HepG2 (cell line): ENCODE measurements at regions not wholly inside any gene's neighbourhood (a gene's known extent, or its start where the extent isn't known, plus 50 kb on each side); places are given as distances from the start of the nearest gene placed in this dataset.

Source experiments
- ATAC-seq: fragments of 200-7000 bp; cut with Tn5 transposase; 3 replicates; pipeline ENCODE4 v1.9.1; 2020; ENCODE audit warnings: mild to moderate bottlenecking, moderate library complexity
- BruUV-seq: library from RNA; stranded (reverse); fragments of 400-500 nt; replicated peaks from 2 replicates; lab custom pipeline; 2021; lab: Mats Ljungman, UMichigan
- CTCF ChIA-PET: fragments of 300-600 bp; formaldehyde crosslinking; extraction: SDS; loops from one replicate; lab custom pipeline; 2021; ENCODE audit warnings: low total read pairs, inconsistent platforms, low intra/inter-chr PET ratio; lab: Yijun Ruan, JAX
- POLR2A ChIA-PET: fragments of 350-600 bp; sonication (Branson Sonifier 250); formaldehyde crosslinking; loops from one replicate; lab custom pipeline; 2020; ENCODE audit warnings: antibody characterized with exemption, inconsistent platforms; lab: Yijun Ruan, JAX
- DNase-seq: peaks from one replicate; pipeline ENCODE4 v3.0.0-alpha.2; 2015; ENCODE audit warnings: low spot score
- FAIRE-seq: peaks from 3 replicates; lab custom pipeline; 2011; peaks lifted over from hg19 to GRCh38; lab: Jason Lieb, UNC
- H2AFZ ChIP-seq: one replicate; pipeline ENCODE4 v1.6.1; 2011; ENCODE audit warnings: low read length, inconsistent platforms
- H3K27ac ChIP-seq: fragments of 300-600 bp; 3 replicates; pipeline ENCODE4 v1.8.0; 2011; ENCODE audit warnings: mixed run types, mild to moderate bottlenecking, mixed read lengths, low read length, inconsistent platforms; ENCODE audit not compliant: insufficient read depth; ENCODE audit errors: extremely low read length
- H3K27me3 ChIP-seq, 2 experiments: fragments of 200-600 bp in 1 of 2; 2 replicates in 1 of 2; 3 replicates in 1 of 2; pipeline versions ENCODE4 v1.6.0 to v1.8.0; 2011; ENCODE audit warnings: low read length in 2 of 2, mild to moderate bottlenecking in 2 of 2, moderate library complexity in 2 of 2, inconsistent platforms in 1 of 2; ENCODE audit not compliant: insufficient read depth in 2 of 2, control insufficient read depth in 1 of 2
- H3K36me3 ChIP-seq, 2 experiments: fragments of 200-600 bp in 1 of 2; replicated peaks in 1 of 2; 2 replicates in 1 of 2; 3 replicates in 1 of 2; pipeline versions ENCODE4 v1.5.1 to v1.8.0; 2011; ENCODE audit warnings: low read length in 2 of 2, inconsistent platforms in 1 of 2; ENCODE audit not compliant: insufficient read depth in 2 of 2, control insufficient read depth in 1 of 2
- H3K4me1 ChIP-seq: 2 replicates; pipeline ENCODE4 v1.5.1; 2012; ENCODE audit warnings: low read length, inconsistent platforms; ENCODE audit not compliant: insufficient read depth
- H3K4me2 ChIP-seq: 2 replicates; pipeline ENCODE4 v1.6.0; 2011; ENCODE audit warnings: low read depth, low read length, inconsistent platforms
- H3K4me3 ChIP-seq, 3 experiments: fragments of 200-600 bp in 1 of 3; sonication (generic), shearing (Covaris generic) in 1 of 3; replicated peaks in 1 of 3; 2 replicates each; pipeline ENCODE4 v1.5.1; 2011 to 2016; ENCODE audit warnings: low read length in 3 of 3, inconsistent platforms in 2 of 3, low read depth in 2 of 3, mild to moderate bottlenecking in 2 of 3, control low read depth in 1 of 3, mixed read lengths in 1 of 3; ENCODE audit not compliant: insufficient read depth in 1 of 3
- H3K79me2 ChIP-seq: one replicate; pipeline ENCODE4 v1.6.1; 2011; ENCODE audit warnings: low read length, inconsistent platforms; ENCODE audit not compliant: insufficient read depth
- H3K9ac ChIP-seq: 2 replicates; pipeline ENCODE4 v1.6.0; 2011; ENCODE audit warnings: mild to moderate bottlenecking, low read depth, low read length, inconsistent platforms; ENCODE audit not compliant: insufficient read depth
- H3K9me3 ChIP-seq: 2 replicates; pipeline ENCODE4 v1.5.1; 2012; ENCODE audit warnings: mild to moderate bottlenecking, low read length
- H4K20me1 ChIP-seq: 2 replicates; pipeline ENCODE4 v1.6.0; 2011; ENCODE audit warnings: inconsistent platforms, mild to moderate bottlenecking, low read length, moderate library complexity; ENCODE audit not compliant: insufficient read depth
- CEBPZ ChIP-seq: IDR thresholded peaks from 2 replicates; pipeline ENCODE4 v1.6.1; 2012; ENCODE audit warnings: low read length, improper control_type of control experiment
- CSRNP1 ChIP-seq: sonication (generic); formaldehyde crosslinking; IDR thresholded peaks from 2 replicates; pipeline ENCODE4 v1.8.1; 2023; ENCODE audit warnings: mild to moderate bottlenecking, missing genetic modification reagents
- E2F1 ChIP-seq: sonication (generic); formaldehyde crosslinking; IDR thresholded peaks from 2 replicates; pipeline ENCODE4 v1.5.0; 2020; ENCODE audit warnings: missing genetic modification reagents
- FOSL2 ChIP-seq: sonication (generic); formaldehyde crosslinking; IDR thresholded peaks from 2 replicates; pipeline ENCODE4 v1.4.0; 2020; ENCODE audit warnings: missing genetic modification reagents
- MBNL3 ChIP-seq: fragments of 250-450 bp; sonication (Bioruptor Pico); conservative IDR thresholded peaks from 2 replicates; pipeline ENCODE4 v1.8.0; 2022; ENCODE audit warnings: mild to moderate bottlenecking, inconsistent platforms
- PATZ1 ChIP-seq: sonication (generic); formaldehyde crosslinking; IDR thresholded peaks from 2 replicates; pipeline ENCODE4 v1.4.0; 2020; ENCODE audit warnings: missing genetic modification reagents
- SALL2 ChIP-seq: sonication (generic); formaldehyde crosslinking; IDR thresholded peaks from 2 replicates; pipeline ENCODE4 v1.8.1; 2023; ENCODE audit warnings: mild to moderate bottlenecking, missing genetic modification reagents, inconsistent platforms
- SP140L ChIP-seq: sonication (generic); formaldehyde crosslinking; IDR thresholded peaks from 2 replicates; pipeline ENCODE4 v1.4.0; 2020; ENCODE audit warnings: missing genetic modification reagents, borderline replicate concordance
- SPEN ChIP-seq: sonication (generic); formaldehyde crosslinking; IDR thresholded peaks from 2 replicates; pipeline ENCODE4 v1.5.1; 2020; ENCODE audit warnings: low read depth, mild to moderate bottlenecking, missing genetic modification reagents
- ZFP82 ChIP-seq: sonication (generic); formaldehyde crosslinking; IDR thresholded peaks from 2 replicates; pipeline ENCODE4 v1.5.1; 2020; ENCODE audit warnings: mild to moderate bottlenecking, missing genetic modification reagents, borderline replicate concordance
- ZNF432 ChIP-seq: sonication (generic); formaldehyde crosslinking; IDR thresholded peaks from 2 replicates; pipeline ENCODE4 v1.5.0; 2020; ENCODE audit warnings: missing genetic modification reagents, mild to moderate bottlenecking, borderline replicate concordance
- ZNF460 ChIP-seq: sonication (generic); formaldehyde crosslinking; IDR thresholded peaks from 2 replicates; pipeline ENCODE4 v1.5.1; 2020; ENCODE audit warnings: missing genetic modification reagents, mild to moderate bottlenecking, borderline replicate concordance
- ZNF614 ChIP-seq: IDR thresholded peaks from 2 replicates; pipeline ENCODE4 v1.6.1; 2018; ENCODE audit warnings: missing biosample characterization, missing genetic modification reagents, inconsistent platforms, borderline replicate concordance
- ZNF792 ChIP-seq: IDR thresholded peaks from 2 replicates; pipeline ENCODE4 v1.6.1; 2016
- ZXDC ChIP-seq: sonication (generic); formaldehyde crosslinking; IDR thresholded peaks from 2 replicates; pipeline ENCODE4 v1.5.0; 2020; ENCODE audit warnings: mild to moderate bottlenecking, missing genetic modification reagents
- WGBS: methylation state at CpG from one replicate; pipeline ENCODE4 v1.1.6; 2017; ENCODE audit warnings: low lambda C conversion rate; 5-methylcytosine and 5-hydroxymethylcytosine counted together
- in situ Hi-C: cut with HindIII; loops from 2 replicates; pipeline ENCODE4 v1.10.0; 2017; ENCODE audit warnings: low pct_unique_long_range_greater_than_20kb; ENCODE audit not compliant: extremely low pct_ligation_motif_present
- intact Hi-C: fragments of 100-400 bp; cut with micrococcal nuclease; formaldehyde crosslinking; loops from one replicate; pipeline ENCODE4 v1.10.0; 2022; ENCODE audit not compliant: unreplicated experiment

GRCh38 chr3:111282024-111282423 is 210.4 kb downstream of the NECTIN3 start:
- POLR2A ChIA-PET = no interaction called here
- in situ Hi-C loops = no loop called here
- DNase-seq (no peak), FAIRE-seq (no peak), ATAC-seq (no peak)
- Histone ChIP-seq H3K27me3 (no peaks in the 10 kb centered on the region), H3K4me2 (no peak overlapping the region), H4K20me1 (no peaks in the 10 kb centered on the region), H2AFZ (no peak overlapping the region), H3K4me3 (no peak overlapping the region), H3K27ac (no peak overlapping the region), H3K36me3 (no peaks in the 10 kb centered on the region), H3K79me2 (no peaks in the 10 kb centered on the region), H3K9ac (no peak overlapping the region), H3K9me3 (no peaks in the 10 kb centered on the region), H3K4me1 (no peaks in the 10 kb centered on the region)
- BruUV-seq = no TSS peak
- 0% methylated on average over 6 of the region's 6 CpGs for WGBS
- CTCF ChIA-PET = no interaction called here
- intact Hi-C loops = no loop called here
- no peak for TF ChIP-seq E2F1 (CRISPR knock-in tag)
- TF ChIP-seq ZNF460 (CRISPR knock-in tag) = no peak
- no peak for TF ChIP-seq SP140L (CRISPR knock-in tag)
- TF ChIP-seq ZNF432 (CRISPR knock-in tag) = no peak
- no peak for TF ChIP-seq SALL2 (CRISPR knock-in tag)
- no peak for TF ChIP-seq ZXDC
- TF ChIP-seq ZNF792 (CRISPR knock-in tag) = no peak
- no peak for TF ChIP-seq FOSL2 (CRISPR knock-in tag)
- TF ChIP-seq MBNL3 (CRISPR knock-in tag) = no peak
- no peak for TF ChIP-seq CEBPZ
- TF ChIP-seq SPEN (CRISPR knock-in tag) = no peak
- TF ChIP-seq ZFP82 (CRISPR knock-in tag) = no peak
- TF ChIP-seq PATZ1 = no peak
- TF ChIP-seq CSRNP1 = no peak
- TF ChIP-seq ZNF614 (CRISPR knock-in tag) = no peak
